Activated naive CD4-positive, alpha-beta T cell treated with anti-CD3 and anti-CD28 coated beads for 36 hours (primary cell): ENCODE measurements at regions not wholly inside any gene's neighbourhood (a gene's known extent, or its start where the extent isn't known, plus 50 kb on each side); places are given as distances from the start of the nearest gene placed in this dataset.
"Not testable (repeated sequence)": the region's sequence is repeated elsewhere in the genome, so short reads cannot be mapped to it uniquely, and the experiment has no call there.

Experiments
- CTCF ChIA-PET: fragments of 350-600 bp; sonication (Branson Sonifier 250); formaldehyde crosslinking; loops from one replicate; lab custom pipeline; 2021; ENCODE audit warnings: antibody characterized with exemption; lab: Charles Lee
- DNase-seq: peaks from one replicate; pipeline ENCODE4 v3.0.0-alpha.2; 2020
- H3K27ac Mint-ChIP-seq: one replicate; pipeline ENCODE4 v1.8.0; 2021; ENCODE audit warnings: mild to moderate bottlenecking, mixed read lengths
- H3K27me3 Mint-ChIP-seq: one replicate; pipeline ENCODE4 v1.8.0; 2021; ENCODE audit warnings: low read depth, mixed read lengths
- H3K36me3 Mint-ChIP-seq: one replicate; pipeline ENCODE4 v1.8.0; 2021; ENCODE audit warnings: low read depth, mixed read lengths
- H3K4me1 Mint-ChIP-seq: one replicate; pipeline ENCODE4 v1.8.0; 2021; ENCODE audit warnings: low read depth, mixed read lengths
- H3K4me3 Mint-ChIP-seq: one replicate; pipeline ENCODE4 v1.8.0; 2021; ENCODE audit warnings: mild to moderate bottlenecking, moderate library complexity, mixed read lengths
- H3K9me3 Mint-ChIP-seq: one replicate; pipeline ENCODE4 v1.8.0; 2021; ENCODE audit warnings: mixed read lengths
- intact Hi-C: fragments of 100-400 bp; cut with micrococcal nuclease; formaldehyde crosslinking; loops from one replicate; pipeline ENCODE4 v1.15.1; 2023

- no peaks in the 10 kb centered on the region for H3K36me3 Mint-ChIP-seq
- no peak overlapping the region for H3K4me3 Mint-ChIP-seq
- peaks cover 3% of the 10 kb centered on the region for H3K9me3 Mint-ChIP-seq
- intact Hi-C loops = no loop called here
- H3K27ac Mint-ChIP-seq = no peak overlapping the region
- no peaks in the 10 kb centered on the region for H3K4me1 Mint-ChIP-seq
- CTCF ChIA-PET = no interaction called here
- DNase-seq = no peak
- H3K27me3 Mint-ChIP-seq = no peaks in the 10 kb centered on the region
Measured at GRCh38 chr4:125004676-125005075, 292.1 kb upstream of the ANKRD50 start.

- CTCF ChIA-PET = no interaction called here
- peaks cover 3% of the 10 kb centered on the region for H3K9me3 Mint-ChIP-seq
- intact Hi-C loops = no loop called here
- no peak overlapping the region for H3K27ac Mint-ChIP-seq
- no peaks in the 10 kb centered on the region for H3K4me1 Mint-ChIP-seq
- no peak for DNase-seq
- no peaks in the 10 kb centered on the region for H3K27me3 Mint-ChIP-seq
- no peaks in the 10 kb centered on the region for H3K36me3 Mint-ChIP-seq
- no peak overlapping the region for H3K4me3 Mint-ChIP-seq
Measured at GRCh38 chr4:125003840-125004239, 291.3 kb upstream of the ANKRD50 start.

GRCh38 chr4:124997991-124998390 lies 285.5 kb upstream of the ANKRD50 start:
- Mint-ChIP-seq H3K27me3 (no peaks in the 10 kb centered on the region), H3K9me3 (no peaks in the 10 kb centered on the region), H3K4me3 (no peak overlapping the region), H3K4me1 (no peaks in the 10 kb centered on the region), H3K27ac (no peak overlapping the region), H3K36me3 (no peaks in the 10 kb centered on the region)
- CTCF ChIA-PET = no interaction called here
- DNase-seq = no peak
- intact Hi-C loops = no loop called here

GRCh38 chr4:124997124-124997523 lies 284.6 kb upstream of the ANKRD50 start:
- intact Hi-C loops = no loop called here
- no peak overlapping the region for H3K27ac Mint-ChIP-seq
- no peak overlapping the region for H3K4me3 Mint-ChIP-seq
- no peak for DNase-seq
- no peaks in the 10 kb centered on the region for H3K27me3 Mint-ChIP-seq
- CTCF ChIA-PET = no interaction called here
- no peaks in the 10 kb centered on the region for H3K9me3 Mint-ChIP-seq
- H3K36me3 Mint-ChIP-seq = no peaks in the 10 kb centered on the region
- H3K4me1 Mint-ChIP-seq = no peaks in the 10 kb centered on the region

- Mint-ChIP-seq H3K27ac (no peak overlapping the region), H3K36me3 (no peaks in the 10 kb centered on the region), H3K27me3 (no peaks in the 10 kb centered on the region), H3K9me3 (no peaks in the 10 kb centered on the region), H3K4me1 (no peaks in the 10 kb centered on the region), H3K4me3 (no peak overlapping the region)
- intact Hi-C loops = no loop called here
- no peak for DNase-seq
- CTCF ChIA-PET = no interaction called here
Measured at GRCh38 chr4:124993838-124994237, 281.3 kb upstream of the ANKRD50 start.

- DNase-seq = no peak
- H3K27ac Mint-ChIP-seq = no peak overlapping the region
- no peaks in the 10 kb centered on the region for H3K27me3 Mint-ChIP-seq
- H3K36me3 Mint-ChIP-seq = no peaks in the 10 kb centered on the region
- intact Hi-C loops = no loop called here
- no peak overlapping the region for H3K4me3 Mint-ChIP-seq
- CTCF ChIA-PET = no interaction called here
- H3K4me1 Mint-ChIP-seq = no peaks in the 10 kb centered on the region
- no peaks in the 10 kb centered on the region for H3K9me3 Mint-ChIP-seq
Measured at GRCh38 chr4:124990398-124990797, 277.9 kb upstream of the ANKRD50 start.

- DNase-seq = no peak
- Mint-ChIP-seq H3K27ac (no peak overlapping the region), H3K27me3 (no peaks in the 10 kb centered on the region), H3K36me3 (no peaks in the 10 kb centered on the region), H3K9me3 (no peaks in the 10 kb centered on the region), H3K4me1 (no peaks in the 10 kb centered on the region), H3K4me3 (no peak overlapping the region)
- intact Hi-C loops = no loop called here
- CTCF ChIA-PET = no interaction called here
Measured at GRCh38 chr4:124980276-124980752, 267.8 kb upstream of the ANKRD50 start.

GRCh38 chr4:124978536-124978935 lies 266.0 kb upstream of the ANKRD50 start:
- H3K4me3 Mint-ChIP-seq, H3K27ac Mint-ChIP-seq, H3K9me3 Mint-ChIP-seq, H3K36me3 Mint-ChIP-seq, intact Hi-C loops, CTCF ChIA-PET, DNase-seq, H3K27me3 Mint-ChIP-seq, H3K4me1 Mint-ChIP-seq: not testable (repeated sequence)

GRCh38 chr4:124977045-124977444 lies 264.5 kb upstream of the ANKRD50 start:
- Mint-ChIP-seq H3K27ac (no peak overlapping the region), H3K36me3 (no peaks in the 10 kb centered on the region), H3K4me3 (no peak overlapping the region), H3K9me3 (no peaks in the 10 kb centered on the region), H3K27me3 (no peaks in the 10 kb centered on the region), H3K4me1 (no peaks in the 10 kb centered on the region)
- DNase-seq = no peak
- CTCF ChIA-PET = no interaction called here
- intact Hi-C loops = no loop called here

- DNase-seq = no peak
- no peaks in the 10 kb centered on the region for H3K9me3 Mint-ChIP-seq
- intact Hi-C loops = no loop called here
- CTCF ChIA-PET = no interaction called here
- H3K4me1 Mint-ChIP-seq = no peaks in the 10 kb centered on the region
- H3K27ac Mint-ChIP-seq = no peak overlapping the region
- no peak overlapping the region for H3K4me3 Mint-ChIP-seq
- no peaks in the 10 kb centered on the region for H3K36me3 Mint-ChIP-seq
- H3K27me3 Mint-ChIP-seq = no peaks in the 10 kb centered on the region
Measured at GRCh38 chr4:124974152-124974551, 261.6 kb upstream of the ANKRD50 start.

- Mint-ChIP-seq H3K27ac (no peak overlapping the region), H3K27me3 (no peaks in the 10 kb centered on the region), H3K9me3 (no peaks in the 10 kb centered on the region), H3K4me1 (no peaks in the 10 kb centered on the region), H3K36me3 (no peaks in the 10 kb centered on the region), H3K4me3 (no peak overlapping the region)
- CTCF ChIA-PET = no interaction called here
- DNase-seq = no peak
- intact Hi-C loops = no loop called here
Measured at GRCh38 chr4:124973716-124974115, 261.2 kb upstream of the ANKRD50 start.

GRCh38 chr4:124970011-124970410 lies 257.5 kb upstream of the ANKRD50 start:
- no peak overlapping the region for H3K4me3 Mint-ChIP-seq
- CTCF ChIA-PET = no interaction called here
- H3K27ac Mint-ChIP-seq = no peak overlapping the region
- intact Hi-C loops = no loop called here
- no peak for DNase-seq
- H3K9me3 Mint-ChIP-seq = no peaks in the 10 kb centered on the region
- H3K4me1 Mint-ChIP-seq = no peaks in the 10 kb centered on the region
- H3K27me3 Mint-ChIP-seq = no peaks in the 10 kb centered on the region
- H3K36me3 Mint-ChIP-seq = no peaks in the 10 kb centered on the region

GRCh38 chr4:124965497-124965891 lies 253.0 kb upstream of the ANKRD50 start:
- CTCF ChIA-PET = no interaction called here
- H3K9me3 Mint-ChIP-seq = peaks cover 9% of the 10 kb centered on the region
- no peak overlapping the region for H3K27ac Mint-ChIP-seq
- DNase-seq = no peak
- H3K4me1 Mint-ChIP-seq = no peaks in the 10 kb centered on the region
- no peaks in the 10 kb centered on the region for H3K36me3 Mint-ChIP-seq
- intact Hi-C loops = no loop called here
- H3K4me3 Mint-ChIP-seq = no peak overlapping the region
- no peaks in the 10 kb centered on the region for H3K27me3 Mint-ChIP-seq
